HG03460 (cell line): ENCODE measurements at regions not wholly inside any gene's neighbourhood (a gene's known extent, or its start where the extent isn't known, plus 50 kb on each side); places are given as distances from the start of the nearest gene placed in this dataset.
"Not testable (repeated sequence)": the region's sequence is repeated elsewhere in the genome, so short reads cannot be mapped to it uniquely, and the experiment has no call there.

Source experiments
- ATAC-seq: cut with Tn5 transposase; IDR thresholded peaks from one replicate; pipeline ENCODE4 v1.9.1; 2021; ENCODE audit not compliant: unreplicated experiment

DNA sequence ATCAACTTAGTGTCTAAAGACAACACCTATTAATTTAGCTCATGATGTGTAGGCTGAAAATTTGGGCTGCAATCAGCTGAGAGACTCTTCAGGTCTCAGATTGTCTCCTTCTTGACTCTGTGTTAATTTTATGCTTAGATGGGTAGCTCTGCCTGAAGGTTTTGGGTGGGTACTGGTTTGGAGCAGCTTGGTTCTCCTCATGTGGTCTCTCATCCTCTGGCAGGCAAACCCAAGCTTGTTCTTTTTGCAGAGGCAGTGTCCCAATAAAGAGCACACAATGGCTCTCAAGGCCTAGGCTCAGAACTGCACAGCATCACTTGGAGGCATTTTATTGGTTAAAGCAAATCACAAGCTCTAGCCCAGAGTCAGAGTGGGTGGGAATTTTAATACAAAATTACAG is 280.6 kb downstream of the BTBD3 start:
- ATAC-seq: no peak

DNA sequence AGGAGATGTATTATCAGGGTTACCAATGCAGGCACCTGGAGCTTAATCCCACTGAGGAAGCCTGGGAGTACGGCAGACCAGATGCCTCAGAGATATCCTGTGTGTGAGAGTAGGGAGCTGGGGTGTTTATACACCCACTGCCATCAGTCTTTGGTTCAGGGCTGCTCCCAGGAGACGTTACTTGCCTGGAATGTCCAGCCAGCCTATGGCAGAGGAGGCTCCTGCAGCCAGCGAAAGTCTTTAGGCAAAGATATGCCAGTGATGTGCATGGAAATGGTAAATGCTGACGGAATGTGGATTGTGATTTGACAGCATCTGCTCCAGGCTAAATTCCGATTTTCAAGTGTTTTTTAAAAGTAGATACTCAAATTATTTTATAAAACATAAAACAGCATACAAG is 282.0 kb downstream of the BTBD3 start:
- ATAC-seq: no peak

DNA sequence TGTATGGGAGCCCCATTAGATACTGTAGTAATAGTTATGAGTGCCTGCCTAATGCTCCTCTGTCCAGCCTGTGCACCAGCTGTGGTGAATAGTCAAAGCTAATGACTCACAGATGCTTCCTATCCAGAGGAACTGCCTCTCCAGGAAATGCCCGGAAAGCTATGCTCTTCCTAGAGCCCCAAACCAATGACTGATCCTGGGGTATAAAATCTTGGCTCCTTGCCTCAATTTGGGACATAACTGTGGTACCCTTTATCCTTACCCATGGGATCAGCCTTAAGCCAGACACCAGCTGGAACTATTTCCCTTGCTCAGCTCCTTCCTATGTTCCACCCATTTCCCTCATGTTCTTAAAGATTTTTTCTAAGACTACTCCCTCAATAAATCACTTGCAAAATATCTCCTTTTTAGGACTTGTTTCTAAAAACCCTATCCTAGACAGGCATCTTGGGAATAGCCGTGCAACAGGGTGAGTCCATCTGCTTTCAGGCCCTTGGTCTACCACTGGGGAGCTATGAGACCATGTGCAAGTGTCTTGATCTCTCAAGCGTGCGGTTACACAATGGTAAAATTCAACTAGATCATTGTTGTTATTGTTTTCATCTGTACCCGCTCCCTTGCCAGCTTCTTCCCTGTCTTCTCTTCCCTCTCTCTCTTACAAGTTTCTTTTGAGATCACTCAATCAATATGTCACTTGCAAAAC is 283.7 kb downstream of the BTBD3 start:
- ATAC-seq: no peak

DNA sequence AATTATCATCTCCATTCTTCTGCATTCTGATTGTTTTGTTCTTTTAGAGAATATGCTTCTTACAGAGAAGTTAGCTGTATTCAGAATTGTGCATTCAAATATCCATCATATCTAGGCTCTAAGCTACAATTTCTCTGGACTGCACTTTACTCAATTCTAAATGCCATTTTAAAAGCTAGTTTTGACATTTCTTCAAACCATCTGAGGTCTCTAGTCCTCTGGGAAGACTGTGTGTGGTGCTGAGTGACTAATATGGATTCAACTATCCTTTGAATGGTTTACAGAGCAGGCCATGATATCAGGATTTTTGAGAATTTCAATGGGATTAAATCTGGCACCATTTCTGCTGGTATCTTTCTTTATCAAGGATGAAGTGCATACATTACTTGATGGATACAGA is 285.7 kb downstream of the BTBD3 start:
- ATAC-seq: no peak

DNA sequence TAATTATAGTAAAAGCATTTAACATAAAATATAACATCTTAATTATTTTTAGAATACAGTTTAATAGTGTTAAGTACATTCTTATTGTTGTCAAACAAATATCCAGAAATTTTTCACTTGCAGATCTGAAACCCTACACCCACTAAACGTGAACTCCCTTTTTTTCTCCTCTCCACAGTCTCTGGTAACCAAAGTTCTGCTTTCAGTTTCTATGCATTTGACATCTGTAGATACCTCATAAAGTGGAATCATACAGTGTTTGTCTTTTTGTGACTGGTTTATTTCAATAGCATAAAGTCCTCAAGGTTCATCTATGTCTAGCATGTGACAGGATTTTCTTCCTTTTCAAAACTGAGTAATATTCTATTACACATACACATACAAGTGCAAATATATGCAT is 286.3 kb downstream of the BTBD3 start:
- no peak for ATAC-seq

DNA sequence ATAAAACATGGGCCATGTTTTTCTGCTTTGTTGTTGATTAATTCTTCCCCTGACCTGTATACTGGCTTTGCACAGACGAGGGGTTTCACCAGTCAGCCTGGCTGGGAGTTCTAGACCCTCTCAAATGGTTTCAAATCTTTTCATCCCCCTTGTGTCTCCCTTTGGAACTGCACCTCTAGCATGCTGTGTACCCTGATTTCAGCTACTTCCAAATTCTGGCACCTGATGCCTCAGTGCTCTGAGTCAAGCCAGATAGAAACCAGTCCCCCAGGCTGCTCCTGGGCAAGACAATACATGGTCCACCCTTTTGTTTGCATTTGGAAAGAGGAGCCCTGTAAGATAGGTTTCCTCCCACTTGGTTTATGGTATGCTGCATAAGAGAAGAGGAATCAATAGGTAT is 290.2 kb downstream of the BTBD3 start:
- ATAC-seq: no peak

DNA sequence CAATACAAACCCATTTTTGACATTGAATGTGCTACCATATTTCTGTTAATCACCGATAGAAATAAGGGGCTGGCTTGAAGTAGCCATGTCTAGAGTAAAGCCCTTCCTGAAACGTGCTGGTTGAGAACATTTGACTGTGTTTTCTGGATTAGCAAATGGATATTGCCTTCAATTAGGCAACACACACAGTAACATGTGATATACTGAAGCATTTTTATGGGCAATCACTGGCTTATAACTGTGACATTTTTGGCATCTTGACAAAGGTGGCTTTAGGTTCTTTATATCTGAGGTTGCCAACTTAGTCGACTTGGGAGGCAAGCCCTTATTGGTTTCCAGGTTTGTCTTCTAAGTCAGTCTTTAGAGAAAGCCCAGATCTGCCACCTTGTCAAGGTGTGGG is 292.9 kb downstream of the BTBD3 start:
- ATAC-seq: no peak

DNA sequence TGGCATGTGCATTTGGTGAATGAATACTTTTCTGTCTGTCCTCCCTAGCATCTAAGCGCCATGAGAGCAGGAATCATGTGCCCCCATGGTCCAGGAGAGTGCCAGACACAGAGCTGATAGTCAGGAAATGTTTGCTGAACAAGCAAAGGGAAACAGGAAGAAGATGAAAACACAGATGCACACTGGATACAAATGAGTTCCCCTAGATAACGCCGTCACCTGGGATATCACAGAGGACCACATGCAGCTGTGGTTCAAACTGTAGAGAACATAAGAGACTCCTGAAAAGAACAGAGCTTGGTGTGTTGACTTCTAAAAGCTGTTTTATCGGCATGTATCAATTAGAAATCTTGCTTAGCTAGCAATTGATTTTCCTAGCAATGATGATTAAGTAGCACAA is 293.7 kb downstream of the BTBD3 start:
- no peak for ATAC-seq

DNA sequence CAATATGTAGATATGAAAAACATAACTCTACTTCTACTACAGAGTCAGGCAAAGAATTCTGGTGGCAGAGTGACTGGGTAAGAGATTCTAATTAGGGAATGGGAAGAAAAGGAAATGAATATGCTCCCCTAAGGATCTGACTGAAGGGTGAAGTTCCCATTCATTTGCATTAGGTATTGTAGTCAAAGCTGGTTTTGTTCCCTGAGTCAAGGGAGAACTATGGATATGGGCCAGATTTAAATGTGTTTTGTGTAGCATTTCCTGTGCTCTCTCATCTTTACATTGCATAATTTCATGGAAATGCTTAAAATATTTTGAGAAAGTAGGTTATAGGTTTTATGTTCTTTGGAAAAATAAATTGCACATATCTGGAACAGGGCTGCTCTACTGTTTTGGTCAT is 299.7 kb downstream of the BTBD3 start:
- ATAC-seq: no peak

DNA sequence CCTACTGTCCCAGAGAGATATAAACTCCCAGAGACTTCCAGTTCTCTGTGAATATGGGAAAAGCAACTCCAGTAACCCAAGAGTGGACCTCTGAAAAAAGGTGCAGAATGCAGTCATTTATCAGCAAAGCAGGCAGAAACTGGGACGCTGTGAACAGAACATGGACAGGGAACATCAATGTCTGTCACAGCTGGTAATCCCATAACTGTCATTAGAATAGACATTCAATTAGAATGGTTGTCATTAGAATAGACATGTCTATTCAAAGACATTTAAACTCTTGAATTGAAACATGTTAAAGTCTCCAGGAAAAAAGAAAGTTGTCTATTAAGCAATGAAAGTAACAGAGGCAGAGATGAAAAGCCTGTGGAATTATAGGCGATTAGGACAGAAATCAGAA is 302.1 kb downstream of the BTBD3 start:
- no peak for ATAC-seq

DNA sequence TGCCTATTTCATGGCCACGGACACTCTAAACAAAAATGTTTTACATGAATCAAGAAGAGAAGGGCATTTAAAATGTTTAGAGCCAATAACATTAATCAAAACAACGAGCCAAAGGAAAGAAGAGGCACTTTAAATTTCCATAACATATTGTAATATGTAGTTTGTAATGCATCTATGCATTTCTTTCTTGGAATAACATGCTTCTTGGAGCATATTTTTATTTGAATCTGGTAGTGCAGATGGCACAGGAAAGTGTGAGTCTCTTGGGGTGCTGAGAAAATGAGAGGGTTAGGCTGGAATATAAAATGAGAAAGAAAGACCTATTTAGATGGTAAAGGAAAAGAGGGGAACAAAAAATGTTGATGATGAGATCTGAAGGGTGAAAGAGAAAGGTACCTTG is 305.4 kb downstream of the BTBD3 start:
- ATAC-seq: no peak

DNA sequence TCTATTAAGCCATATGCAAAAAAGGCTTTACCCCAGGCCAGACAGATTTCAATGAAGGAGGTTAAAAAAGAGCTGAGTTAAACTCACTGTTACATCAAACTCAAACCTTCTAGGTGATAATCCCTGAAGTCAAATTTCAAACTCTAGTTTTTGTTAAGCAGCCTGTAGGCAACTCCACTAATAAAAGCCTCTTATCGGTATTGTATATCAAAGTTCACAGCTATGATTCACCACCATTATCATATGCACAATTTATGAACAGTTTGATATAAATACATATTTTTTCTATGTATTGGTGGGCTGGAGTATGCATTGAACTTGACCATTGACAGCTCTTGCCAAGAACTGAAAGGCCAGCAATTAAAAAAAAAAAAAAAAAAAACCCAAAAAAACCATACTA is 308.2 kb downstream of the BTBD3 start:
- no peak for ATAC-seq

DNA sequence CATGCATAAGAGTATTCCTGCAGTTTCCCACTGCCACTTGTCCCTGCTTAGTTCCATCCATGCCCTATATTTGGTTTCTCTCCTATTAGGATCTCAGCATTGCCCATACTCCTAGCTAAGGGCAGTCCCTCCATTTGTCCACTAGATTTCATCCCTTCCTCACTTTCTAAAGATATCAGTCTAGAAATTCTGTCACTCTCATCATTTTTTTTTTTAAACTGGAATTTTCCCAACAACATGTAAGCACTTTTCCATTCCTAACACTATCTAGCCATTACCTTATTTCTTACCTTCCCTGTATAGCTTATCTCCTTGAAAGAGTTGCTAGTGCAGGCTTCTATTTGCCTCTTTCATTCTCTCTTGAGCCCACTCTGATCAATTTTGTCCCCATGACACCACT is 312.2 kb downstream of the BTBD3 start:
- ATAC-seq: no peak

DNA sequence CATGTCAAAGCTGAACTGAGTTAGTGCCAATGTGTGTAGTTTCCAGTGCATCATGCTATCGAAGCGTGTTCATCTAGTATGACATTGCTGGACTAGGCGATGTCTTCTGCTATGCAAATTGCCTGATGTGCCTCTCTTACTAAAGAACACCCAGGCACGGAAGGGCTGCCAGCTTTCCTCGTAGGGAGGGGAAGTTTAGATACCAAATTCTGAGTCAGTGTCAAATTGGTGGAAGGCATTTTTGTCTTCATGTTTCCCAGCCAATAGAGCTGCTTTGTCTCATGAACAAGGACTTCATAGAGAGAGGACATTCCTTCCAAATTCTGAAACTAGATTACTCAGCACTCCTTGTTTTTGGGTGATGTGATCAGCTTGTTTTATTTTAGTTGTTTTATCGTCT is 320.1 kb downstream of the BTBD3 start:
- no peak for ATAC-seq

DNA sequence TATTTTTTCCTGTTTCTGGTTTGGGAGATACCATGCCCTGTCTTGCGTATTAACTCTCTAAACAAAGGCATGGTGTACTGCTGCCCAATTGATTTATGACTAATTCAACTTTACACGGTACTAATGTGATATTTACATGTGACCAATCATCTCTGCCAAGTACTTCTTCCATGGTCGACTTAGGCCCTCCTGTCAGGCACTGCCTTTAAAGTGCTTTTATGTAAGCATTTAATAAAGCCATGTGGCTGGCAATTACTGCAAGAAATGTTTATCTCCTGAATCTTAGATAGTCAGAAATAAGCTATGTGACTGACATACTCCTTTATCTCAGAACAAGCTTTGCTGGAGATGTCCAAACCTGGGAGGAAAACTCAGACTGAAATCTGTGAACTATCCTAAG is 323.4 kb downstream of the BTBD3 start:
- no peak for ATAC-seq

DNA sequence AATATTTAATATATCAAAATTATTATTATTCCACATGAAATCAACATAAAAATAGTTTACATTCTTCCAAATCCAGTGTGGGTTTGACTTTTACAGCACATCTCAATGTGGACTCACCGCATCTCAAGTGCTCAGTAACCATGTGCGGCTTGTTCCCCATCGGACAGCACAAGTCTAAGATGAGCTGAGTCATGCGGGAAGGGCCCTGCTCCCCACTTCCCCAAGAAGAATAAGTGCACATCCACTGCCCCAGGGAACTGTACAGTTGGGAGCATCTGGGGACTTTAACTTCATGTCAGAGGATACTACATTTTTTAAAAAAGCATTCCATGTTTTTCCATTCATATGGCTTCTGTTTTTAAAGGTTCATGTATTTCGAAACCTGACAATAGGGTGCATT is 325.6 kb downstream of the BTBD3 start:
- no peak for ATAC-seq

DNA sequence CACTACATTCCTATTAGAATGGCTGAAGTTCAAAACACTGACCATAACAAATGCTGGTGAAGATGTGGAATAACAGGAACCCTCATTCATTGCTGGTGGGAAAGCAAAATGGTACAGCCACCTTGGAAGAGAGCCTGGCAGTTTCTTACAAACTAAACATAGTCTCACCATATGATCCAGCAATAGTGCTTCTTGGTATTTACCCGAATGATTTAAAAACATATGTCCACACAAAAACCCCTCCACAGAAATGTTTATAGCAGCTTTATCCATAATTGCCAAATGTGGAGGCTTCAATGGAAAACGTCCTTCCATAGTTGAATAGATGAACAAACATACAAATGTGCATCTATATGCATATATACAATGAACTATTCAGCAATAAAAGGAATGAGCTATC is 330.8 kb downstream of the BTBD3 start:
- no peak for ATAC-seq

DNA sequence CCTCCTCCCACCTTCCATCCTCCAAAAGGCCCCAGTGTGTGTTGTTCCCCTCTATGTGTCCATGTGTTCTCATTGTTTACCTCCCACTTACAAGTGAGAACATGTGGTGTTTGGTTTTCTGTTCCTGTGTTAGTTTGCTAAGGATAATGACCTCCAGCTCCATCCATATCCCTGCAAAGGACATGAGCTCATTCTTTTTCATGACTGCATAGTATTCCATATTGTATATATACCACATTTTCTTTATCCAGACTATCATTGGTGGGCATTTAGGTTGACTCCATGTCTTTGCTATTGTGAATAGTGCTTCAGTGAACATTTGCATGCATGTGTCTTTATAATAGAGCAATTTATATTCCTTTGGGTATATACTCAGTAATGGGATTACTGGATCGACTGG is 333.0 kb downstream of the BTBD3 start:
- ATAC-seq: not testable (repeated sequence)

DNA sequence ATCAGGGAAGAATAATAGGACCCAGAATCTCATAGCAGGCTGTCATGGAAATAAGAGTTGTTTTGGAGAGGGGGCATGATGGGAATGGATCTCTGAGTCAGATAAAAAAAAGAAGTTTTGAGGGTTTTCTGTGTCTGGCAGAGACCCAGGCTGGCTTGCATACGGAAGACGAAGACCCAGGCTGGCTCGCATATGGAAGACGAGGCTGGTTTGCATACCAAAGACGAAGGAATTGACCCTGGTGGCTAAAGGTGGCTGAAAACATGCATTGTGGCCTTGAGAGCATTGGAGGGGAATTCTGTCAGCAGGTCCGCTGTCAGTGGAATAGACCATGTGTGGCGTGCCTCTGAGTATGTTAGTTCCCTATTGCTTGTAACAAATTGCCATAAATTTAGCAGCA is 335.1 kb downstream of the BTBD3 start:
- no peak for ATAC-seq

DNA sequence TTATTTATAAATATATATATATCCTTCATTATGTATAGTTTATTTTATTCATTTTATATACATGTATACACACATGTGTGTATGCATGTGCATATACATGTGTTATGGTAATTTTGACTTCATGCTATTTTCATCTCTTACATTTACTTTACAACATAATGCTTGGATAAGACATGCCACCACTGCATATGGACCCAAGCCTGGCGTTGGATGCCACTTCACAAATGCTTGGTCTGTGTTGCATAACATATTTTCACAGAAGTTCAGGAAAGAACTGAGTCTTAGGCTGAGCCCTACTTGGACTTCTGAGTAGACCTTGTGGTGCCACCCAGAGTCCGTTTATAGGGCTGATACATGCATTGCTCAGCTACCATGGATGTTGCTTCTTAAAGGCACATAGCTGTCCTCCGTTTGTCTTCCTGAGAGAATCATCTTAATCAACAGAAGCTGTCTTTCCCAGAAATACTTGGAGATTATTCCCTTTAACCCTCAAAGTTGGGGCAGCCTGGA is 337.8 kb downstream of the BTBD3 start:
- ATAC-seq: no peak

DNA sequence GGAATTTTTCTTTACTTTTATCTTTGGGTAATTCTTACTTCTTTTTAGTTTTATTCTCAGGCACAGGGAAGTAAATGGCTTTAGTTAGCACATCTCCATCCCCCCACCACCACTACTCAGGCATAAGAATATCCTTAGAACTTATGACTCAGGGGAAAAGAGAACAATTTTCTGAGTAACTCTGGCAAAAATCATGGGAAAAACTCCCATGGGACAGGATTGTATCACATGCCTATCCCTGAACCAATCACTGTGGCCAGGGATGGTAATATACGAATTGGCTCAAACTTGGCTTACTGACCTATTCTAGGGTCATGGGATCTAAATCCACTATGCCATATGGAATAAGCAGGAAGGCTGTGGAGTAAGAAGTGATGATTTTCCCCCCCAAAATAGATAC is 339.1 kb downstream of the BTBD3 start:
- ATAC-seq: no peak

DNA sequence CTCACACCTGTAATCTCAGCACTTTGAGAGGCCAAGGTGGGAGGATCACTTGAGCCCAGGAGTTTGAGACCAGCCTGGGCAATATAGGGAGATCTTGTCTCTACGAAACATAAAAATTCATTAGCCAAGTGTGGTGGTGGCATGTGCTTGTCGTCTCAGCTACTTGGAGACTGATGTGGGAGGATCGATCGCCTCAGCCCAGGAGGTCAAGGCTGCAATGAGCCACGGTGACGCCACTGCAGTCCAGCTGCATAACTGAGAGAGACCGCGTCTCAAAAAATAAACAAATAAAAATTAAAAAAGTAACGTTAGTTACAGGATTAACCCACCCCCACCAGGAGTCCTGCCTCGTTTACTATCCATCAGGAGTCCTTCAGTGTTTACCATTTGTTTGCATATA is 345.1 kb downstream of the BTBD3 start:
- no peak for ATAC-seq

DNA sequence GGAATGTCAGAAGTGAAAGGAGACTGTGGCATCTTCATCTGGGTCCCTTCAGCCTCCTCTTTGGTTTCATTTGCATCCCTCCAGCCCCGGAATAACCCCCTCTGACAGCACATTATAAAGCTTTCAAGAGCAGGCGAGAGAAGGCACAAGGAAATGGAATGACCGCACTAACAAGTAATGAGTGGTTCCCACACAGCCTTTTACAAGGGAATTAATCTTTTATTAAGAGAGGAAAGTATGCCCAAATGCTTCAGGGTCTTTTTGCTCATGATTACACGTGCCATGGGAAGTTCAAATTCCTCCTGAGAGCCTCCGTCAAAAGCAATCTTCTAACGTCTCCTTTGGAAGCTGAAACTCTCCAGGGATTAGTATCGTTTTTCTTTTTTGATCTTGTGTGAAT is 347.0 kb downstream of the BTBD3 start:
- no peak for ATAC-seq
